Sigmoid colon (tissue), 6 donors: ENCODE measurements at regions not wholly inside any gene's neighbourhood (a gene's known extent, or its start where the extent isn't known, plus 50 kb on each side); places are given as distances from the start of the nearest gene placed in this dataset.

ENCODE experiments used
- DNase-seq: peaks from one replicate; pipeline ENCODE4 v3.0.0-alpha.2; 2019
- H3K27ac ChIP-seq, 4 donors: fragments of 200-600 bp; sonication (generic); one replicate each; pipeline ENCODE4 v1.5.1; 2016 to 2019; ENCODE audit warnings: mild to moderate bottlenecking in 1 of 4
- H3K27me3 ChIP-seq, 3 donors: fragments of 200-600 bp; sonication (generic); one replicate each; pipeline ENCODE4 v1.5.1; 2019; ENCODE audit warnings: mild to moderate bottlenecking in 1 of 3
- H3K36me3 ChIP-seq, 4 donors: fragments of 200-600 bp; sonication (generic); one replicate each; pipeline ENCODE4 v1.5.1; 2016 to 2019
- H3K4me1 ChIP-seq, 4 donors: fragments of 200-600 bp; sonication (generic); one replicate each; pipeline ENCODE4 v1.5.1; 2017 to 2019
- H3K4me3 ChIP-seq, 4 donors: fragments of 200-600 bp; sonication (generic); one replicate each; pipeline ENCODE4 v1.5.1; 2017 to 2019; ENCODE audit warnings: mild to moderate bottlenecking in 2 of 4, moderate library complexity in 1 of 4
- H3K9me3 ChIP-seq, 4 donors: fragments of 200-600 bp in 3 of 4; sonication (generic) in 3 of 4; one replicate each; pipeline versions ENCODE4 v1.5.1 to v1.6.1; 2013 to 2019
- CTCF ChIP-seq, 4 experiments: fragments of 450-650 bp in 3 of 4; fragments of 200-600 bp in 1 of 4; IDR thresholded peaks; one replicate each; pipeline ENCODE4 v1.5.1; 2016 to 2019; ENCODE audit warnings: antibody characterized with exemption in 4 of 4, mild to moderate bottlenecking in 3 of 4, moderate library complexity in 2 of 4
- EP300 ChIP-seq, 4 donors: sonication (generic); formaldehyde crosslinking; IDR thresholded peaks; one replicate each; pipeline ENCODE4 v1.6.1; 2017; ENCODE audit warnings: antibody characterized with exemption in 4 of 4
- POLR2A ChIP-seq, 2 donors: fragments of 450-650 bp; IDR thresholded peaks; one replicate each; pipeline ENCODE4 v1.6.1; 2016; ENCODE audit warnings: antibody characterized with exemption in 2 of 2, mild to moderate bottlenecking in 2 of 2, moderate library complexity in 2 of 2
- POLR2AphosphoS5 ChIP-seq, 4 donors: sonication (generic); formaldehyde crosslinking; IDR thresholded peaks; one replicate each; pipeline ENCODE4 v1.6.1; 2017; ENCODE audit warnings: antibody characterized with exemption in 4 of 4
- WGBS, 2 donors: extraction: QIAGEN DNeasy Blood & Tissue Kit; methylation state at CpG; one replicate each; pipeline ENCODE4 v1.1.7; 2013; 5-methylcytosine and 5-hydroxymethylcytosine counted together
- intact Hi-C: fragments of 100-400 bp; cut with DNase I; formaldehyde crosslinking; loops from one replicate; pipeline ENCODE4 v1.15.1; 2023
- donor health status: healthy with polysubstance abuse.
- donor health status: healthy.

DNA sequence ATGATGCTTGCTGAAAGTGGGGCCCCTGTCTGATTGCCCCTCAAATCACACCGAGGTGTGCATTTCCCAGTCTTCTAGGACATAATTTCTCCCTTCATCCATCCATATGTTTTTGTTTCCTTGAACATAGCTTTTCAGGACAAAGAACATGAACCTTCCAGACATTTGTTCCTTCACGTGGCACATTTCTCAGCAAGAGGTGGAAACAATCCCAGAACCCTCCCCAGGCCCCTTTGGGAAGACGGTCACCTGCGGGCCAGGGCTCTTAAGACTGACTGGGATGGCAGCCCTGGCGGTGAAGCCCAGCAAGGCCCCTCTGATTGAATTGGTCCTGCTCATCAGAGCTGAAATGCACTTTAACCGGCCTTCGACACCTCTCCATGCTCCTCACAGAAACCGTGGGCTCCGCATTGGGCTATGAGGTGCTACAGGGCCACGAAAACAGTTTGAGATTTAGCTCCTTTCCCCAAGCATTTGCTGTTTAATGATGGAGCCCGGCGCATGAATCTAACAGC lies 522.5 kb upstream of the DPP6 start:
- TF ChIP-seq EP300 (IDR thresholded peaks at IDR 0.05) (no peak), POLR2A (IDR thresholded peaks at IDR 0.05) (no peak), POLR2AphosphoS5 (IDR thresholded peaks at IDR 0.05) (no peak), CTCF (IDR thresholded peaks at IDR 0.05) (no peak)
- peaks cover 0 to 22% (median 18%) of the 10 kb centered on the region in 4 donors for H3K4me1 ChIP-seq
- no peaks in the 10 kb centered on the region for H3K36me3 ChIP-seq
- H3K4me3 ChIP-seq = no peak overlapping the region
- intact Hi-C loops = no loop called here
- H3K27ac ChIP-seq = no peak overlapping the region
- no peaks in the 10 kb centered on the region for H3K27me3 ChIP-seq
- DNase-seq = no peak
- 85 to 90% methylated on average over 12 of the region's 12 CpGs for WGBS, 2 donors
- no peaks in the 10 kb centered on the region for H3K9me3 ChIP-seq

GRCh38 chr7:153530441-153530840 lies 521.8 kb upstream of the DPP6 start:
- H3K4me1 ChIP-seq = peaks cover 0 to 14% (median 10%) of the 10 kb centered on the region in 4 donors
- no peaks in the 10 kb centered on the region for H3K27me3 ChIP-seq
- H3K4me3 ChIP-seq = no peak overlapping the region
- H3K9me3 ChIP-seq = no peaks in the 10 kb centered on the region
- intact Hi-C loops = no loop called here
- H3K27ac ChIP-seq = no peak overlapping the region
- no peak for DNase-seq
- no peaks in the 10 kb centered on the region for H3K36me3 ChIP-seq
- TF ChIP-seq CTCF (IDR thresholded peaks at IDR 0.05) (no peak), EP300 (IDR thresholded peaks at IDR 0.05) (no peak), POLR2A (IDR thresholded peaks at IDR 0.05) (no peak), POLR2AphosphoS5 (IDR thresholded peaks at IDR 0.05) (no peak)
- WGBS, 2 donors = 90 to 94% methylated on average over 9 of the region's 9 CpGs

GRCh38 chr7:153532326-153532725 lies 519.9 kb upstream of the DPP6 start:
- Histone ChIP-seq H3K27me3 (no peaks in the 10 kb centered on the region), H3K9me3 (no peaks in the 10 kb centered on the region), H3K4me1 (peaks cover 0 to 12% (median 8%) of the 10 kb centered on the region in 4 donors), H3K27ac (no peak overlapping the region), H3K36me3 (no peaks in the 10 kb centered on the region), H3K4me3 (no peak overlapping the region)
- TF ChIP-seq POLR2AphosphoS5 (IDR thresholded peaks at IDR 0.05) = no peak
- no peak for TF ChIP-seq POLR2A (IDR thresholded peaks at IDR 0.05)
- no peak for TF ChIP-seq EP300 (IDR thresholded peaks at IDR 0.05)
- TF ChIP-seq CTCF (IDR thresholded peaks at IDR 0.05) = no peak
- intact Hi-C loops = no loop called here
- no peak for DNase-seq
- 70 to 79% methylated on average over 2 of the region's 2 CpGs for WGBS, 2 donors

DNA sequence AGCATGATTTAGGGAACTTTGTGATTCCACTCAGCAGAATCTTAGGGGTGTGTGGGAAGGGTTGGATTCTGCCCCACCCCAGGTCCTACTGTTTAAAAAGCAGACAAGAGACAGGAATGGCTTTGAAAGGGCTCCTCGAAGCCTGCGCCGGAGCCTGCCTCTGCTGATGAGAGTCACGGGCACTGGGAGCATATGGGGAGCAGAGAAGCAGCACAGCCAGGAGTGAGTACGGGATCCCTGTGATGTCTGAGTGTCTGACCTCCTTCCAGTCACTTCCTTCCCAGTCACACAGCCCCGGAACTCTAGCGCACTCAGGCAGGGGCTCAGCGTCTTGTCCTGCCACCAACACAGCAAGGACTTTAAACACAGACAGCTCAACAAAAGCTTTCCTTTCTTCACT lies 514.9 kb upstream of the DPP6 start:
- no peaks in the 10 kb centered on the region for H3K9me3 ChIP-seq
- TF ChIP-seq EP300 (IDR thresholded peaks at IDR 0.05) (no peak), POLR2AphosphoS5 (IDR thresholded peaks at IDR 0.05) (no peak), POLR2A (IDR thresholded peaks at IDR 0.05) (no peak), CTCF (IDR thresholded peaks at IDR 0.05) (no peak)
- H3K4me1 ChIP-seq = peaks cover 0 to 9% (median 2%) of the 10 kb centered on the region in 4 donors
- no peaks in the 10 kb centered on the region for H3K36me3 ChIP-seq
- no peak overlapping the region for H3K27ac ChIP-seq
- 64 to 69% methylated on average over 8 of the region's 8 CpGs for WGBS, 2 donors
- intact Hi-C loops = no loop called here
- no peak overlapping the region for H3K4me3 ChIP-seq
- H3K27me3 ChIP-seq = no peaks in the 10 kb centered on the region
- DNase-seq = no peak

DNA sequence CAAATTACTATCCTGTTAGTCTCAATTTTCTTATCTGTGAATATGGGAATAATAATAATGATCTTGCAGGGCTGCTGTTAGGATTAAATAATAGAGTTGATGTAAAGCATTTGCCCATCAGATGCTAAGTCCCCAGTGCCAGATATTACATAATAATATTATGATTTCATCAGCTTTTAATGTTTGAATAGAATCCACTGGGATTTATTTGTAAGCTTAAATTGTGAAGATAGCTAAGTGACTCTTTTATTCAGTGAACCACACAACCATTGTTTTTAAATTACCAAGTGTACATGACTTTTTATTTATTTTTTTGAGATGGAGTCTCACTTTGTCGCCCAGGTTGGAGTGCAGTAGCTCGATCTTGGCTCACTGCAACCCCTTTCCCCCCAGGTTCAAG lies 510.3 kb upstream of the DPP6 start:
- no peak for DNase-seq
- 81 to 88% methylated on average over 2 of the region's 2 CpGs for WGBS, 2 donors
- Histone ChIP-seq H3K36me3 (no peaks in the 10 kb centered on the region), H3K4me3 (no peak overlapping the region), H3K27me3 (no peaks in the 10 kb centered on the region), H3K27ac (no peak overlapping the region), H3K4me1 (peaks cover 0 to 9% (median 2%) of the 10 kb centered on the region in 4 donors), H3K9me3 (no peaks in the 10 kb centered on the region)
- intact Hi-C loops = no loop called here
- TF ChIP-seq POLR2AphosphoS5 (IDR thresholded peaks at IDR 0.05) = no peak
- TF ChIP-seq POLR2A (IDR thresholded peaks at IDR 0.05) = no peak
- no peak for TF ChIP-seq CTCF (IDR thresholded peaks at IDR 0.05)
- no peak for TF ChIP-seq EP300 (IDR thresholded peaks at IDR 0.05)
